WTC11 (cell line): ENCODE measurements at regions not wholly inside any gene's neighbourhood (a gene's known extent, or its start where the extent isn't known, plus 50 kb on each side); places are given as distances from the start of the nearest gene placed in this dataset.

Source experiments
- ATAC-seq: fragments of 200-7000 bp; cut with Tn5 transposase; 2 replicates; pipeline ENCODE4 v1.10.0; 2021; ENCODE audit warnings: mild to moderate bottlenecking, moderate library complexity
- CTCF ChIA-PET: fragments of 300-600 bp; sonication (Branson Sonifier 250); formaldehyde crosslinking; loops from one replicate; lab custom pipeline; 2021; ENCODE audit warnings: antibody characterized with exemption; lab: Charles Lee
- POLR2A ChIA-PET: fragments of 350-600 bp; sonication (Branson Sonifier 250); formaldehyde crosslinking; loops from one replicate; lab custom pipeline; 2021; ENCODE audit warnings: antibody characterized with exemption; lab: Charles Lee
- DNase-seq: peaks from one replicate; pipeline ENCODE4 v3.0.0; 2021; ENCODE audit warnings: low spot score
- H3K27ac Mint-ChIP-seq: 2 replicates; pipeline ENCODE4 v1.8.0; 2021; ENCODE audit warnings: mixed read lengths
- H3K27me3 Mint-ChIP-seq: 2 replicates; pipeline ENCODE4 v1.8.0; 2021; ENCODE audit warnings: low read depth, mild to moderate bottlenecking, moderate library complexity, mixed read lengths
- H3K36me3 Mint-ChIP-seq: 2 replicates; pipeline ENCODE4 v1.8.0; 2021; ENCODE audit warnings: mixed read lengths
- H3K4me1 Mint-ChIP-seq: 2 replicates; pipeline ENCODE4 v1.8.0; 2022; ENCODE audit warnings: mixed read lengths
- H3K4me3 Mint-ChIP-seq: 2 replicates; pipeline ENCODE4 v1.8.0; 2021; ENCODE audit warnings: mild to moderate bottlenecking, moderate library complexity, mixed read lengths
- H3K9me3 Mint-ChIP-seq: 2 replicates; pipeline ENCODE4 v1.8.0; 2021; ENCODE audit warnings: mixed read lengths
- NFE2L1 ChIP-seq: sonication (generic); formaldehyde crosslinking; IDR thresholded peaks from 2 replicates; pipeline ENCODE4 v1.8.1; 2023; ENCODE audit warnings: missing genetic modification reagents
- NFYB ChIP-seq: sonication (generic); formaldehyde crosslinking; conservative IDR thresholded peaks from 2 replicates; pipeline ENCODE4 v1.8.0; 2022; ENCODE audit warnings: low read depth, missing genetic modification reagents
- RORB ChIP-seq: fragments of 250-450 bp; sonication (Bioruptor Pico); IDR thresholded peaks from 2 replicates; pipeline ENCODE4 v1.9.0; 2021; ENCODE audit warnings: mild to moderate bottlenecking
- SP1 ChIP-seq: sonication (generic); formaldehyde crosslinking; conservative IDR thresholded peaks from 2 replicates; pipeline ENCODE4 v1.8.1; 2022; ENCODE audit warnings: missing genetic modification reagents
- ZNF317 ChIP-seq: sonication (generic); formaldehyde crosslinking; IDR thresholded peaks from 2 replicates; pipeline ENCODE4 v1.8.1; 2023; ENCODE audit warnings: low read depth, mild to moderate bottlenecking, moderate library complexity, missing genetic modification reagents, borderline replicate concordance
- TF ChIP-seq, protein P1 (sequence below): sonication (generic); formaldehyde crosslinking; IDR thresholded peaks from 2 replicates; pipeline ENCODE4 v1.8.1; 2023; ENCODE audit warnings: mild to moderate bottlenecking, missing genetic modification reagents, moderate library complexity
- TF ChIP-seq, protein P2 (sequence below): sonication (generic); formaldehyde crosslinking; conservative IDR thresholded peaks from 2 replicates; pipeline ENCODE4 v1.8.1; 2022; ENCODE audit warnings: mild to moderate bottlenecking, missing genetic modification reagents
- TF ChIP-seq, protein P3 (sequence below): sonication (generic); formaldehyde crosslinking; IDR thresholded peaks from 2 replicates; pipeline ENCODE4 v1.8.0; 2023; ENCODE audit warnings: missing genetic modification reagents
- TF ChIP-seq, protein P4 (sequence below): fragments of 250-450 bp; sonication (Bioruptor Pico); conservative IDR thresholded peaks from 2 replicates; pipeline ENCODE4 v1.9.0; 2021; ENCODE audit warnings: mild to moderate bottlenecking
- TF ChIP-seq, protein P5 (sequence below): sonication (generic); formaldehyde crosslinking; conservative IDR thresholded peaks from 2 replicates; pipeline ENCODE4 v1.8.1; 2023; ENCODE audit warnings: mild to moderate bottlenecking, low read depth, missing genetic modification reagents, moderate library complexity
- TF ChIP-seq, protein P6 (sequence below): fragments of 250-450 bp; sonication (Bioruptor Pico); IDR thresholded peaks from 2 replicates; pipeline ENCODE4 v2.1.2; 2022; ENCODE audit warnings: mild to moderate bottlenecking, moderate library complexity
- TF ChIP-seq, protein P7 (sequence below): fragments of 250-450 bp; sonication (Bioruptor Pico); IDR thresholded peaks from 2 replicates; pipeline ENCODE4 v1.9.0; 2021; ENCODE audit warnings: mild to moderate bottlenecking, borderline replicate concordance

DNA sequence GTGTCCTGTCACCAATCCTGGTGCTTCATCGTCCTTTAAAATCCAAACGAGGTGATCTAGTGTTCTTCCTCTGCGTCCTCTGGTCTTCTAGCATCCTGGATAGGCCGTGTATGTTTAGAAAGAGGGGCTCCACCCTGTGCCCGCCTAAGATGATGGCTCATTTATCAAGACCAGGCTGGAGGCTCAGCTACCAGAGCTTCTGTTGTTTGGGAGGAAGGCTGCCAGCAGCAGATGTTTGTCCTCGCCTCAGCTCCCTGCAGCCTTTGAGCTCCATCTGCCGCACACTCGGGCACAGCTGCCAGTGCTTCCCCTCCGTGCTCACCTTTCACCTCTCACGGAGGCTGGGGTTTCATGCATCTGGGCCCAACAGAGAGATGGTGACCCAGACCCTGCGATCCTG lies 954.7 kb upstream of the RBFOX1 start:
- CTCF ChIA-PET, result no interaction called here
- DNase-seq, result no peak
- no peak overlapping the region for H3K27ac Mint-ChIP-seq
- no peaks in the 10 kb centered on the region for H3K4me1 Mint-ChIP-seq
- H3K36me3 Mint-ChIP-seq, result peaks cover 13% of the 10 kb centered on the region
- peaks cover 14% of the 10 kb centered on the region for H3K9me3 Mint-ChIP-seq
- no peaks in the 10 kb centered on the region; the same call in 1 of the 2 replicates for H3K27me3 Mint-ChIP-seq
- TF ChIP-seq, protein P1, sequence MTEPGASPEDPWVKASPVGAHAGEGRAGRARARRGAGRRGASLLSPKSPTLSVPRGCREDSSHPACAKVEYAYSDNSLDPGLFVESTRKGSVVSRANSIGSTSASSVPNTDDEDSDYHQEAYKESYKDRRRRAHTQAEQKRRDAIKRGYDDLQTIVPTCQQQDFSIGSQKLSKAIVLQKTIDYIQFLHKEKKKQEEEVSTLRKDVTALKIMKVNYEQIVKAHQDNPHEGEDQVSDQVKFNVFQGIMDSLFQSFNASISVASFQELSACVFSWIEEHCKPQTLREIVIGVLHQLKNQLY (CRISPR knock-in tag), result no peak
- TF ChIP-seq, protein P2, sequence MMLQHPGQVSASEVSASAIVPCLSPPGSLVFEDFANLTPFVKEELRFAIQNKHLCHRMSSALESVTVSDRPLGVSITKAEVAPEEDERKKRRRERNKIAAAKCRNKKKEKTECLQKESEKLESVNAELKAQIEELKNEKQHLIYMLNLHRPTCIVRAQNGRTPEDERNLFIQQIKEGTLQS (CRISPR knock-in tag), result no peak
- TF ChIP-seq NFE2L1 (CRISPR knock-in tag), result no peak
- no peak for TF ChIP-seq NFYB (CRISPR knock-in tag)
- TF ChIP-seq, protein P3, sequence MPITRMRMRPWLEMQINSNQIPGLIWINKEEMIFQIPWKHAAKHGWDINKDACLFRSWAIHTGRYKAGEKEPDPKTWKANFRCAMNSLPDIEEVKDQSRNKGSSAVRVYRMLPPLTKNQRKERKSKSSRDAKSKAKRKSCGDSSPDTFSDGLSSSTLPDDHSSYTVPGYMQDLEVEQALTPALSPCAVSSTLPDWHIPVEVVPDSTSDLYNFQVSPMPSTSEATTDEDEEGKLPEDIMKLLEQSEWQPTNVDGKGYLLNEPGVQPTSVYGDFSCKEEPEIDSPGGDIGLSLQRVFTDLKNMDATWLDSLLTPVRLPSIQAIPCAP (CRISPR knock-in tag), result no peak
- no peak for TF ChIP-seq SP1 (CRISPR knock-in tag)
- TF ChIP-seq, protein P4, sequence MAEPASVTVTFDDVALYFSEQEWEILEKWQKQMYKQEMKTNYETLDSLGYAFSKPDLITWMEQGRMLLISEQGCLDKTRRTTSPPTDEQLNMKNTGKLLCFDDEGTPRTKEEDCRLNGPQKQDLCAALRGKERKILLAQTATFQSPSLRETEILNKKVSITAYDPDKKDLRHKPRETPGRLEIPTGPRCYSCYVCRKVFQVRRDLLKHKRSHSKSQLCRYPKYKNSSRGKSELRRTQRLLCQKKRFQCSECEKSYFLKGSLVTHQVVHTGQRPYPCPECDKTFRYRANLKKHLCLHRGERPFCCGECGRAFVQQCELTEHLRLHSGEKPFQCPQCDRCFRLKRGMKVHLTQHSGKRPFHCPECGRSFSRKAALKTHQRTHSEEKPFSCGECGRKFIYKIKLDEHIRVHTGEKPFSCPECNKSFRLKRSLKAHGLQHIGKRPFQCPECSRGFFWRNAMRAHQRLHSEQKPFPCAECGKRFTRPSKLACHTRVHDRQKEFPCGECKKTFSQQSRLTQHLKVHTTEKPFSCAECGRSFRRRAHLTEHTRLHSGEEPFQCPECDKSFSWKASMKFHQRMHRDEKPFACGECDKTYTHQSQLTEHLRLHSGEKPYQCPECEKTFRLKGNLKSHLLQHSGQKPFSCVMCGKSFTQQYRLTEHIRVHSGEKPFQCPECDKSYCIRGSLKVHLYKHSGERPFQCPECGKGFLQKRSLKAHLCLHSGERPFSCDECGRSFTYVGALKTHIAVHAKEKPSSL (CRISPR knock-in tag), result no peak
- no peak for TF ChIP-seq RORB (CRISPR knock-in tag)
- TF ChIP-seq, protein P5, sequence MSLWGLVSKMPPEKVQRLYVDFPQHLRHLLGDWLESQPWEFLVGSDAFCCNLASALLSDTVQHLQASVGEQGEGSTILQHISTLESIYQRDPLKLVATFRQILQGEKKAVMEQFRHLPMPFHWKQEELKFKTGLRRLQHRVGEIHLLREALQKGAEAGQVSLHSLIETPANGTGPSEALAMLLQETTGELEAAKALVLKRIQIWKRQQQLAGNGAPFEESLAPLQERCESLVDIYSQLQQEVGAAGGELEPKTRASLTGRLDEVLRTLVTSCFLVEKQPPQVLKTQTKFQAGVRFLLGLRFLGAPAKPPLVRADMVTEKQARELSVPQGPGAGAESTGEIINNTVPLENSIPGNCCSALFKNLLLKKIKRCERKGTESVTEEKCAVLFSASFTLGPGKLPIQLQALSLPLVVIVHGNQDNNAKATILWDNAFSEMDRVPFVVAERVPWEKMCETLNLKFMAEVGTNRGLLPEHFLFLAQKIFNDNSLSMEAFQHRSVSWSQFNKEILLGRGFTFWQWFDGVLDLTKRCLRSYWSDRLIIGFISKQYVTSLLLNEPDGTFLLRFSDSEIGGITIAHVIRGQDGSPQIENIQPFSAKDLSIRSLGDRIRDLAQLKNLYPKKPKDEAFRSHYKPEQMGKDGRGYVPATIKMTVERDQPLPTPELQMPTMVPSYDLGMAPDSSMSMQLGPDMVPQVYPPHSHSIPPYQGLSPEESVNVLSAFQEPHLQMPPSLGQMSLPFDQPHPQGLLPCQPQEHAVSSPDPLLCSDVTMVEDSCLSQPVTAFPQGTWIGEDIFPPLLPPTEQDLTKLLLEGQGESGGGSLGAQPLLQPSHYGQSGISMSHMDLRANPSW (CRISPR knock-in tag), result no peak
- no peak for ATAC-seq
- no peak overlapping the region for H3K4me3 Mint-ChIP-seq
- POLR2A ChIA-PET, result no interaction called here

DNA sequence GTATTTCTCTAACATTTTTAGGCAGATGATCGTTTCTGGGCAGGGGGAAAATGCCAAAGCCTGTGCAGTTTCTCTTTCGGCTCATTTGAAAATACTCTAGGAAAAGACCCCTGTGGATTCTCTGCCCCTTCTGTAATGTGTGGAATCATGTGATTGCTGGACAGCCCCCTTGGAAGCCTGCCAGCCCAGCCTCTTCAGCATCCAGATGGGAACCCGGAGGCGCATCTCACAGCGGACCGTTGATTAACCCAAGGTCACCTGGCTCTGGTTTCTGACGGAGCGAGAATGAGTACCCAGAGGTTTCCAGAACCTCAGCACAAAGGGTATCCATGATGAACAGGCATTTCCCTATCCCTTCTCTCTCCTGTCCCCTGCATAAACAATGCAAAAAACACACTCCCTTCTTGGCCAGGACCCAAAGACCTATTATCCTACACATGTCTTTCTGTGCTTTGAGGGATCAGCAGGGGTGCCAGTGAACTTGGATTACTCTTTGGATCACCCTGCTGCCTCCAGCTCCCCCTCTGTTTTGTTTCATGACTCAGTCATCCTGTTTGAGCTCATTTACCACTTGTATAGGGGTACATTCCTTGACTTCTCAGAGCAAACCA lies 957.1 kb upstream of the RBFOX1 start:
- DNase-seq (no peak), ATAC-seq (no peak)
- Mint-ChIP-seq H3K36me3 (peaks cover 13% of the 10 kb centered on the region), H3K9me3 (peaks cover 13% of the 10 kb centered on the region), H3K27me3 (no peaks in the 10 kb centered on the region; the same call in 1 of the 2 replicates), H3K27ac (no peak overlapping the region), H3K4me1 (no peaks in the 10 kb centered on the region), H3K4me3 (no peak overlapping the region)
- ChIA-PET POLR2A (no interaction called here), CTCF (no interaction called here)
- TF ChIP-seq ZNF317 (CRISPR knock-in tag), result no peak
- TF ChIP-seq, protein P6, sequence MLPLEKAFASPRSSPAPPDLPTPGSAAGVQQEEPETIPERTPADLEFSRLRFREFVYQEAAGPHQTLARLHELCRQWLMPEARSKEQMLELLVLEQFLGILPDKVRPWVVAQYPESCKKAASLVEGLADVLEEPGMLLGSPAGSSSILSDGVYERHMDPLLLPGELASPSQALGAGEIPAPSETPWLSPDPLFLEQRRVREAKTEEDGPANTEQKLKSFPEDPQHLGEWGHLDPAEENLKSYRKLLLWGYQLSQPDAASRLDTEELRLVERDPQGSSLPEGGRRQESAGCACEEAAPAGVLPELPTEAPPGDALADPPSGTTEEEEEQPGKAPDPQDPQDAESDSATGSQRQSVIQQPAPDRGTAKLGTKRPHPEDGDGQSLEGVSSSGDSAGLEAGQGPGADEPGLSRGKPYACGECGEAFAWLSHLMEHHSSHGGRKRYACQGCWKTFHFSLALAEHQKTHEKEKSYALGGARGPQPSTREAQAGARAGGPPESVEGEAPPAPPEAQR, result no peak
- TF ChIP-seq, protein P7, sequence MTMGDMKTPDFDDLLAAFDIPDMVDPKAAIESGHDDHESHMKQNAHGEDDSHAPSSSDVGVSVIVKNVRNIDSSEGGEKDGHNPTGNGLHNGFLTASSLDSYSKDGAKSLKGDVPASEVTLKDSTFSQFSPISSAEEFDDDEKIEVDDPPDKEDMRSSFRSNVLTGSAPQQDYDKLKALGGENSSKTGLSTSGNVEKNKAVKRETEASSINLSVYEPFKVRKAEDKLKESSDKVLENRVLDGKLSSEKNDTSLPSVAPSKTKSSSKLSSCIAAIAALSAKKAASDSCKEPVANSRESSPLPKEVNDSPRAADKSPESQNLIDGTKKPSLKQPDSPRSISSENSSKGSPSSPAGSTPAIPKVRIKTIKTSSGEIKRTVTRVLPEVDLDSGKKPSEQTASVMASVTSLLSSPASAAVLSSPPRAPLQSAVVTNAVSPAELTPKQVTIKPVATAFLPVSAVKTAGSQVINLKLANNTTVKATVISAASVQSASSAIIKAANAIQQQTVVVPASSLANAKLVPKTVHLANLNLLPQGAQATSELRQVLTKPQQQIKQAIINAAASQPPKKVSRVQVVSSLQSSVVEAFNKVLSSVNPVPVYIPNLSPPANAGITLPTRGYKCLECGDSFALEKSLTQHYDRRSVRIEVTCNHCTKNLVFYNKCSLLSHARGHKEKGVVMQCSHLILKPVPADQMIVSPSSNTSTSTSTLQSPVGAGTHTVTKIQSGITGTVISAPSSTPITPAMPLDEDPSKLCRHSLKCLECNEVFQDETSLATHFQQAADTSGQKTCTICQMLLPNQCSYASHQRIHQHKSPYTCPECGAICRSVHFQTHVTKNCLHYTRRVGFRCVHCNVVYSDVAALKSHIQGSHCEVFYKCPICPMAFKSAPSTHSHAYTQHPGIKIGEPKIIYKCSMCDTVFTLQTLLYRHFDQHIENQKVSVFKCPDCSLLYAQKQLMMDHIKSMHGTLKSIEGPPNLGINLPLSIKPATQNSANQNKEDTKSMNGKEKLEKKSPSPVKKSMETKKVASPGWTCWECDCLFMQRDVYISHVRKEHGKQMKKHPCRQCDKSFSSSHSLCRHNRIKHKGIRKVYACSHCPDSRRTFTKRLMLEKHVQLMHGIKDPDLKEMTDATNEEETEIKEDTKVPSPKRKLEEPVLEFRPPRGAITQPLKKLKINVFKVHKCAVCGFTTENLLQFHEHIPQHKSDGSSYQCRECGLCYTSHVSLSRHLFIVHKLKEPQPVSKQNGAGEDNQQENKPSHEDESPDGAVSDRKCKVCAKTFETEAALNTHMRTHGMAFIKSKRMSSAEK, result no peak
- TF ChIP-seq, protein P4 (CRISPR knock-in tag), result no peak
